Astrocyte (in vitro differentiated cells and primary cell): ENCODE measurements at regions not wholly inside any gene's neighbourhood (a gene's known extent, or its start where the extent isn't known, plus 50 kb on each side); places are given as distances from the start of the nearest gene placed in this dataset.
A peak's percentile ranks its signal among the peaks of the same experiment; 100 is the strongest.

Experiments
- DNase-seq: peaks from one replicate; pipeline ENCODE4 v3.0.0-alpha.2; 2010; ENCODE audit warnings: low read depth
- FAIRE-seq: peaks from 2 replicates; lab custom pipeline; 2011; peaks lifted over from hg19 to GRCh38; lab: Jason Lieb, UNC
- H2AFZ ChIP-seq: 2 replicates; pipeline ENCODE4 v1.6.0; 2012; ENCODE audit warnings: low read depth, low read length, inconsistent platforms
- H3K27ac ChIP-seq: 2 replicates; pipeline ENCODE4 v1.5.1; 2011; ENCODE audit warnings: low read depth, low read length, inconsistent platforms
- H3K27me3 ChIP-seq: 2 replicates; pipeline ENCODE4 v1.6.0; 2011; ENCODE audit warnings: low read length, inconsistent platforms; ENCODE audit not compliant: insufficient read depth
- H3K36me3 ChIP-seq: 2 replicates; pipeline ENCODE4 v1.5.1; 2011; ENCODE audit warnings: low read length, inconsistent platforms; ENCODE audit not compliant: insufficient read depth
- H3K4me1 ChIP-seq: 2 replicates; pipeline ENCODE4 v1.5.1; 2011; ENCODE audit warnings: low read length, inconsistent platforms; ENCODE audit not compliant: insufficient read depth
- H3K4me2 ChIP-seq: 2 replicates; pipeline ENCODE4 v1.6.0; 2012; ENCODE audit warnings: low read length, inconsistent platforms
- H3K4me3 ChIP-seq: 2 replicates; pipeline ENCODE4 v1.5.1; 2011; ENCODE audit warnings: low read depth, mild to moderate bottlenecking, low read length, inconsistent platforms; ENCODE audit not compliant: insufficient read depth
- H3K79me2 ChIP-seq: 2 replicates; pipeline ENCODE4 v1.6.0; 2012; ENCODE audit warnings: mild to moderate bottlenecking, low read length, inconsistent platforms; ENCODE audit not compliant: insufficient read depth
- H3K9ac ChIP-seq: 2 replicates; pipeline ENCODE4 v1.6.0; 2012; ENCODE audit warnings: mild to moderate bottlenecking, low read length, inconsistent platforms
- H3K9me3 ChIP-seq: 2 replicates; pipeline ENCODE4 v1.5.1; 2012; ENCODE audit warnings: low read depth, mild to moderate bottlenecking, low read length, inconsistent platforms; ENCODE audit not compliant: insufficient read depth
- H4K20me1 ChIP-seq: 2 replicates; pipeline ENCODE4 v1.6.0; 2012; ENCODE audit warnings: low read length, inconsistent platforms; ENCODE audit not compliant: insufficient read depth
- H3K27ac Mint-ChIP-seq: one replicate; pipeline ENCODE4 v1.8.0; 2021; ENCODE audit warnings: mild to moderate bottlenecking, mixed read lengths; ENCODE audit not compliant: unreplicated experiment
- H3K27me3 Mint-ChIP-seq: one replicate; pipeline ENCODE4 v1.8.0; 2021; ENCODE audit warnings: low read depth, mixed read lengths; ENCODE audit not compliant: unreplicated experiment
- H3K36me3 Mint-ChIP-seq: one replicate; pipeline ENCODE4 v1.8.0; 2021; ENCODE audit warnings: low read depth, mixed read lengths; ENCODE audit not compliant: unreplicated experiment
- H3K4me1 Mint-ChIP-seq: one replicate; pipeline ENCODE4 v1.8.0; 2021; ENCODE audit warnings: low read depth, mixed read lengths; ENCODE audit not compliant: unreplicated experiment
- H3K4me3 Mint-ChIP-seq: one replicate; pipeline ENCODE4 v1.8.0; 2021; ENCODE audit warnings: mild to moderate bottlenecking, moderate library complexity, mixed read lengths; ENCODE audit not compliant: unreplicated experiment
- H3K9me3 Mint-ChIP-seq: one replicate; pipeline ENCODE4 v1.8.0; 2021; ENCODE audit warnings: mild to moderate bottlenecking, mixed read lengths; ENCODE audit not compliant: unreplicated experiment
- CTCF ChIP-seq: IDR thresholded peaks from 2 replicates; pipeline ENCODE4 v1.5.1; 2011; ENCODE audit warnings: low read depth, mild to moderate bottlenecking, inconsistent platforms, low read length, moderate library complexity; ENCODE audit not compliant: insufficient read depth
- EZH2 ChIP-seq: IDR thresholded peaks from 2 replicates; pipeline ENCODE4 v1.6.1; 2012; ENCODE audit warnings: mild to moderate bottlenecking, low read length, inconsistent platforms; ENCODE audit not compliant: insufficient read depth

GRCh38 chr12:68559984-68560850, 50.5 kb upstream of the RAP1B start:
- peak overlapping the region; percentile 9 for H2AFZ ChIP-seq
- Mint-ChIP-seq H3K9me3 (no peaks in the 10 kb centered on the region), H3K4me3 (no peak overlapping the region), H3K36me3 (no peaks in the 10 kb centered on the region), H3K27ac (no peak overlapping the region), H3K27me3 (no peaks in the 10 kb centered on the region), H3K4me1 (peaks cover 23% of the 10 kb centered on the region)
- H4K20me1 ChIP-seq = no peaks in the 10 kb centered on the region
- no peak overlapping the region for H3K4me2 ChIP-seq
- no peaks in the 10 kb centered on the region for H3K27me3 ChIP-seq
- H3K79me2 ChIP-seq = no peaks in the 10 kb centered on the region
- DNase-seq (peak; percentile 19), FAIRE-seq (no peak)
- H3K4me3 ChIP-seq = no peak overlapping the region
- TF ChIP-seq EZH2 = no peak
- no peak for TF ChIP-seq CTCF
- no peak overlapping the region for H3K9ac ChIP-seq
- H3K27ac ChIP-seq = no peak overlapping the region
- H3K4me1 ChIP-seq = peaks cover 31% of the 10 kb centered on the region
- H3K36me3 ChIP-seq = no peaks in the 10 kb centered on the region
- H3K9me3 ChIP-seq = no peaks in the 10 kb centered on the region

- Mint-ChIP-seq H3K36me3 (no peaks in the 10 kb centered on the region), H3K27ac (no peak overlapping the region), H3K4me3 (no peak overlapping the region), H3K4me1 (peaks cover 28% of the 10 kb centered on the region), H3K27me3 (no peaks in the 10 kb centered on the region), H3K9me3 (no peaks in the 10 kb centered on the region)
- FAIRE-seq = no peak
- Histone ChIP-seq H3K79me2 (no peaks in the 10 kb centered on the region), H3K9me3 (no peaks in the 10 kb centered on the region), H3K27ac (no peak overlapping the region), H2AFZ (no peak overlapping the region), H4K20me1 (no peaks in the 10 kb centered on the region), H3K4me1 (peaks cover 37% of the 10 kb centered on the region), H3K4me3 (no peak overlapping the region), H3K36me3 (no peaks in the 10 kb centered on the region), H3K4me2 (no peak overlapping the region), H3K9ac (no peak overlapping the region), H3K27me3 (no peaks in the 10 kb centered on the region)
- no peak for DNase-seq
- TF ChIP-seq EZH2 = no peak
- TF ChIP-seq CTCF = no peak
Measured at GRCh38 chr12:68560851-68561422, 49.8 kb upstream of the RAP1B start.
